Tibial nerve (tissue), 4 donors: ENCODE measurements at regions not wholly inside any gene's neighbourhood (a gene's known extent, or its start where the extent isn't known, plus 50 kb on each side); places are given as distances from the start of the nearest gene placed in this dataset.

Experiments used
- CTCF ChIP-seq, 5 experiments: fragments of 200-600 bp in 3 of 5; fragments of 450-650 bp in 2 of 5; sonication (generic) in 3 of 5; IDR thresholded peaks; one replicate each; pipeline ENCODE4 v1.5.1; 2016 to 2019; ENCODE audit warnings: antibody characterized with exemption in 5 of 5, mild to moderate bottlenecking in 3 of 5, moderate library complexity in 2 of 5
- EP300 ChIP-seq, 2 donors: sonication (generic); formaldehyde crosslinking; IDR thresholded peaks; one replicate each; pipeline ENCODE4 v1.6.1; 2017; ENCODE audit warnings: antibody characterized with exemption in 2 of 2, mild to moderate bottlenecking in 1 of 2
- POLR2A ChIP-seq, 2 donors: fragments of 450-650 bp; IDR thresholded peaks; one replicate each; pipeline ENCODE4 v1.6.1; 2017; ENCODE audit warnings: antibody characterized with exemption in 2 of 2, mild to moderate bottlenecking in 2 of 2, moderate library complexity in 2 of 2

GRCh38 chr3:24730173-24730572, 235.5 kb upstream of the THRB start:
- no peak for TF ChIP-seq CTCF (IDR thresholded peaks at IDR 0.05)
- no peak for TF ChIP-seq POLR2A (IDR thresholded peaks at IDR 0.05)
- no peak for TF ChIP-seq EP300 (IDR thresholded peaks at IDR 0.05)
